ENCODE measurements at regions not wholly inside any gene's neighbourhood (a gene's known extent, or its start where the extent isn't known, plus 50 kb on each side); places are given as distances from the start of the nearest gene placed in this dataset.

DNA sequence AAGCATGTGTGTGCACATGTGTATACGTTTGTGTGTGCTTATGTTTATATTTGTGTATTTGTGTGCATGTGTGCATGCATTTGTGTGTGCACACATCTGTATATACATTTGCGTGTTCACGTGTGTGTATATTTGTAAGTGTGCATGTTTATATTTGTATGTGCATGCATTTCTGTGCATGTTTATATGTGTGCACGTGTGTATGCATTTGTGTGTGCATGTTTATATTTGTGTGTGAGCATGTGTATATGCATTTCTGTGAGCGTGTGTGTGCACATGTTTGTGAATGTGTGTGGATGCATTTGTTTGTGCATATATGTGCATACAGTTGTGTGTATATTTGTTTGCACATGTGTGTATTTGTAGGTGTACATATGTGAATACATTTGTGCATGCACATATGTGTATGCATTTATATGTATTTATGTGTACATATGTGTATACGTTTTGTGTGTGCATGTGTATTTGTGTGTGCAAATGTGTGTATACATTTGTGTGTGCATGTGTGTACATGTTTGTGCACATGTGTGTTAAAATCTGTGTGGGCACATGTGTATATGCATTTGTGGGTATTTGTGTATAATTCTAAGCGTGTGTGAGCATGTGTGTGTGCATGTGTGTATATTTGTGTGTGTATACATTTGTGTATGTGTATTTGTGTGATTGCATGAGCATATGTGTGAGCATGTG lies 140.4 kb upstream of the AFDN start:
- TF ChIP-seq ZNF274 (IDR thresholded peaks at IDR 0.05; ENCODE audit: low read depth, low read length) (no peak), YY1 (IDR thresholded peaks at IDR 0.05; ENCODE audit: insufficient read depth, insufficient read length) (no peak)

Data from NT2/D1 (cell line).